Kasumi-1 (cell line): ENCODE measurements at regions not wholly inside any gene's neighbourhood (a gene's known extent, or its start where the extent isn't known, plus 50 kb on each side); places are given as distances from the start of the nearest gene placed in this dataset.
A peak's percentile ranks its signal among the peaks of the same experiment; 100 is the strongest.

Experiments used
- DNase-seq, 2 experiments: peaks; one replicate each; lab custom pipeline; 2025; lab: John Stamatoyannopoulos, UW

DNA sequence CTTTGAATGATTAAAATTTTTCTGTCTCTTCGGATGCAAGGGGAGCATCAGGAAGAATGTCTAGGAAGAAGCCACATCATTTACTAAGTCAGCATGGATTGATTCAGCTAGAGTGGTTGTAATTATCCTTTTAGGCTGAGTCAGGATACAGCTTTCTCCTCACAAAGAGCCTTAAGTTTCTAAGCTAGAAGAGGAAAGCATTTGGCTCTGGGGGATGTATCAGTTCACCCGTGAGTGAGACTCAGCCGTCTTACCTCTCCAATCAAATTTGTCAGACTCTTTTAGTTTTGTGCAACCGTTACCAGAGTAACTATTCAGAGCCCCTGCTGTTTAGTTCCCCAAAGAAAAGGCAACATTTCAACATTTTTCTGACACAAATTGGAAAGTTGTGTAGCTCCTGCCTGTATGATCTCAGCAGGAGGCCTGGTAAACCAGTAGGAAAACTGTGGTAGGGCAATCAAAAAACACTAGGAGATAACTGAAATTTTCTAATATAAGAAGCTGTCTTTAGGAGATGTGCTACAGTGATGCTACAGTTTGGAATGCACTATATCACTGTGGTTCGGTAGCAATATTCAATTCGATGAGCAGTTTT is 432.4 kb upstream of the LUZP2 start:
- DNase-seq: no peak

DNA sequence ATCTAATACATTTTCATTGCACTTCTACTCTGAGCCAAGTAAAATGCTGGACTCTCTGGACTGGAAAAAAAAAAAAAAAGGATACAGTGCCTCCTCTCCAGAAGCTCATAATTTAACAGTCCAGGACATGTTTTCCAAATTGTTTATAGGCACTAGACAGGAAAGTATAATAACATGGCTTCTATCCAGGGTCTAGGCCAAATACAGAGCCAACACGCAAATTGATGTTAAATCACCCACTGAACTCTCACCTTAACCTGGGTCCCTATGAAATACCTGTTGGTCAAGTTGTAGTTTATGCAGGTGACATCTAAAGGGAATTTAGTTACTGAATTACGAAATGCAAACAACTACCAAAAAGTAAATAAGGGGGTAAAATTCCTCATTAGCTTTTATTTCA is 428.7 kb upstream of the LUZP2 start:
- DNase-seq: no peak

DNA sequence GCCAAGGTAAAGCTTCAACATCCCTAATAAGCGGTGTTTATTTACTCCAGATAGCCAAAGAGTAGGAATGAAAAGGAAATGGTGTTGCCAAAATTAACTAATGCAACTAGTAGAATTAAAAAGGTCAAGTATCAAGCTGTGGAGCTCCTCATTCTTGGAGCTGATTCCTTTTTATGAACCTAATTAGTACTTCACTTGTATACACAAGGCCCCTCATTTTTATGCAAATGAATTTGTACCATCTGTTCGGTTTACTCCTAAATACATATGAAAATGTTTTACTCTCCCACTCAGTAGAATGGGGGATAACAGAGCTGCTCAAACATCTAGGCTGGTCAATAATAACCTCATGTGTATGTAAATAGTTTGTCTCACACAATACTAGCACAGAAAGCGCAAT is 426.4 kb upstream of the LUZP2 start:
- no peak for DNase-seq

DNA sequence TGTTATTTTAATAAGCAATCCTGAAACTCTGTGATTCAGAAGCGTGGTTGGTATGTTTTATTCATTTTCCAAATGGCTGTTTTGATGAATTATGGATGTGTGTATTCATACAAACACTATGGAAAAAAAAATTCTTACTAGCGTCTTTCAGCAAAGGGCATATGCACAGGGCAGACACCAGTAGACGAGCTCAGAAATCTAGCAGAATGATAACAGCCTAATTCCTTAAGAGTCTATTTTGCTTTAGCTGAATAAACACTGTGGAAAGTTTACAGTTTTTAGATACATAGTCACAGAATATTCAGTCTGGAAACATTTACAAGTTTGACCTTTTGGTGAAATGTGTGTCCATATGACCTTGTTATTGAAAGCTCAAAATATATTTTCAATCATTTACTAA is 418.8 kb upstream of the LUZP2 start:
- no peak for DNase-seq

DNA sequence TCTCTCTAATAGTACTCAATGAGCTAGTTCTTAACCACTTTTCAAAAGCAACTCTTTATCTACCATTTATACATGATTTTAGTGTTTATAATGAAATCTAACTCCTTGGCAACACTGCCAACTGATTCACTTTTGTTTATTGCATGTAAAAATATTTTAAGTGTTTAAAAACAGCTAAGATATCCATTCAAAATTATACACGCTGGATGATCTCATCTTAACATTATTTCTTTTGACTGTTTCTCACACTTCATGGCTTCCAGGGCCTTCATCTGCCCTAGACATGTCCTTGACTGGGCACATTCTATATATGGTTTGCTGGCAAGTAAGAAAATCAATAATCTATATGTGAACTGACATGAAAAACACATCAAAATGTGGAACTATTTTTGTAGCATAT is 414.6 kb upstream of the LUZP2 start:
- no peak for DNase-seq

DNA sequence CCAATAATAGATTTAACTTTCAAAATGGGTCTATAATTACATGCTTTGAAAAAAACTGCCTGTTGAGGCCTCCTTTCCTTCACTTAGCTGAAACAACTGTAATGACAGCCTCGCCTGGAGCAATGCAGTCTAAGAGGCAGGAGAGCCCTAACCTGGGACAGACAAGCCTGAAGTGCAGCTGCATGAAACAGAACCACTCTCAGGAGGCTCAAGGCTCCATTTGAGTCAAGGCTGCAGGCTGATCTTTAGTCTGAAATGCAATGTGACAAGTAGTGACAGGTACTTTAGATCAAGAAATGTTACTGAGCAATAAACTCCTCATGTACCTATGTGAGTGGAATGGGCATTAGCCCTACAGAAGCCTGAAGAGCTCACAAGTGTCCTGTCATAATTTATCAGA is 414.0 kb upstream of the LUZP2 start:
- DNase-seq: no peak

DNA sequence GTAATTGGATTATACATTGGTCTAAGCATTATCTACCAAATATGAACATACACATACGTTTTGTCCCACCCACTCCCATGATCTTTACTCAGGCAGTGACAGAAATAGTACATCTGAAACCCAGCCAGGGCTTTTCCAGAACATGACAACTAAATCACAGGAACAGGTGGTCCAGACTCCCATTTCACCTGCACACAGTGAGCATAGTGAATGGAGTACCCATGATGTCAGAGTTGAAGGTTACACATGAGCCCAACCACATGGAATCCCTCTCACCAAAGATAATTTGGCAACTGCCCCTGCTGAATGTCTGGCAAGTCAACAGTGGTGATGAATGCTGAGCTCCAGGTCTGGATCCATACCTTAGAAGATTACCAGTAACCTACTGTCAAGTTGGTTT is 411.9 kb upstream of the LUZP2 start:
- DNase-seq: no peak

DNA sequence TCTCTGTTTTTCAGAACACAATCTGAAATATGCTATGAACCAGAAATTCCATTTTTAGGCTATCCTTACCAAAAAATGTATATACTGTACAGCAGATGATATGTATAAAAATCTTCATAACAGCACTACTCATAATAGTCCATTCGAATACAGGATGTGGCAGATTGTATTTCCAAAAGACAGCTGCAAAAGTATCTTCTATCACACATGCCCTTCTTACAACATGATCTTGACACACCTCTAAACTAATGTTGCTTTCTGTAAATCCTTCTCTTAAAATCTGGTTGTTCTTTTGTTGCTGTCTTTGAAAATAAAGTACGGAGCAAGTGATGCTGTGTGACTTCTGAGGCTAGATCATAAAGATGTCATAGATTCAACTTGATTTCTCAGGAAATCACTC is 409.9 kb upstream of the LUZP2 start:
- no peak for DNase-seq

DNA sequence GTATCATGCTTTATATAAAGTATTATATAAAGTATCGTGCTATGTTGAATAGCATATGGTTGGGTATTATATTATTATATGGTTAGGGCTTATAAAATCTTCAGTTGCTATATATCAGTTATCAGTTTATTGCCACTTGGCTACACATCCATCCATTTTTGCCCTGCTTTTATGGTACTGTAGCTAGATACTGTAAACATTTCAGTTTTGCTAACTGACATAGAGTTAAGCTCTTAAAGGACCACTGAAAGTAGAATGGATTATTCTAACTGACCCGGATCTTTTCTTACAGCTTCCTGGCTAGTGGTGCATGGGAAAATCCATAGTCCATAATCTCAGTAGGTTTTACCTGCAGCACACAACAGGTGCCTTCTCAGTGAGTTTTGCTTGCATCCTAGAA is 405.3 kb upstream of the LUZP2 start:
- no peak for DNase-seq

DNA sequence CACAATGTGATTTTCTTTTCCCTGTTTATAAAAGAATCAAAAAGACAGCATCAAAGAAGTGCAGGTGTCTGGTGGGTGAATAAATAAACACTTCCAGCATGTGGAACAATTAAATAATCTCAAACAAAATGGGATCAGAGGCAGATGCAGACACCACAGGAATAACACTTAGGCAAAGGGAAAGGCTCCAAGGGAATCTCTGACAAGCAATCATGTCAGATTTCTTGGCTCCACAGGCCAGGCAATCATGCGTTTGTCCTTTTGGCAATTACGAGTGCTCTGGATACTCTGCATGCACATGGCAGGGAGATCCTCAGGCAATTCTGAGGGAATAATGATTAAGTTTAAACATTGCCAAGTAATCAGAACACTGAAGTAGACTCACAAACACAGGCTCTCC is 403.5 kb upstream of the LUZP2 start:
- no peak for DNase-seq

DNA sequence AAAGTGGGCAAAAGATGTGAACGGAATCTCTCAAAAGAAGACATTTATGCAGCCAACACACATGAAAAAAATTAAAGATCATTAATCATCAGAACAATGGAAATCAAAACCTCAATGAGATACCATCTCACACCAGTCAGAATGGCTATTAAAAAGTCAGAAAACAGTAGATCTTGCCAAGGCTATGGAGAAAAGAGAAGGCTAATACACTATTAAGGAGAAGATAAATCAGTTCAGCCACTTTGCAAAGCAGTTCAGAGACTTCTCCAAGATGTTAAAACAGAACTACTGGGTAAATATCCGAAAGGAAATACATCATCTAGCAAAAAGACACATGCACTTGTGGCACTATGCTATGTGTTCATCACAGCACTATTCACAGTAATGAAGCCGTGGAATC is 388.2 kb upstream of the LUZP2 start:
- DNase-seq: no peak

DNA sequence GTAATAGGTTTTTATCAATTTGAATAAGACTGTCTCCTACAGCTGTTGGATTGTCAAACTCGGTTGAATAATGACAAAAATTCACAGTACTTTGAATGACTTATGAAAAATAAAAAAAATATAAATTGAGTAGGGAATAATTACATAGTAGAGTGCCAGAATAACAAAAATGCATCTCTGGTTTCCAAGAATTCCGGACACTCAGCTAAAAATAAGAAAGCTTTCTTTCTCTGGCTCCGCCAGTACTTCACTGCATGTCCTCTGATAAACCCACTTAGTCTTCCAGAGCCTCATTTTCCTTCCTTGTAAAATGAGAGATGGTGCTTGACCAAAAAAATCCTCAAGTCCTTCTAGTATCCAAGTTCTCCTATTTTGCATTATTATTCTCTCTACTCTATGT is 374.6 kb upstream of the LUZP2 start:
- no peak for DNase-seq

DNA sequence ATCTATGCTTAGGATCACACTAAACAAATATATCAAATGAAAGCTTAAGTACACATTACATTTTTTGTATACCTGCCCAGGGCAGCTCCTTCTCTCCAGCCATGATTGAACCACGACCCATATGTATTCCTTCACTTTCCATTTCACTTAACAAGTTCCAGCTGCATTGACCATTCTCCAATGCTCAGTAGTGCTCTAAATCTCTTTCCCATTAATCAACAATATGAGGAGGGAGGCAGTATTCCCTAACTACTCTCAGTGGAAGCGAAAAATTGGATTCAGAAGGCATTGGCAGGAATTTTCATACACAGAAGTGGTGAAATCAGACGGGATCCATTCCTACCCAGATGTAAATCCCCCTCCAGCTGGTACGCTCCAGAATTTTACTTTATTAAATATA is 372.0 kb upstream of the LUZP2 start:
- no peak for DNase-seq

DNA sequence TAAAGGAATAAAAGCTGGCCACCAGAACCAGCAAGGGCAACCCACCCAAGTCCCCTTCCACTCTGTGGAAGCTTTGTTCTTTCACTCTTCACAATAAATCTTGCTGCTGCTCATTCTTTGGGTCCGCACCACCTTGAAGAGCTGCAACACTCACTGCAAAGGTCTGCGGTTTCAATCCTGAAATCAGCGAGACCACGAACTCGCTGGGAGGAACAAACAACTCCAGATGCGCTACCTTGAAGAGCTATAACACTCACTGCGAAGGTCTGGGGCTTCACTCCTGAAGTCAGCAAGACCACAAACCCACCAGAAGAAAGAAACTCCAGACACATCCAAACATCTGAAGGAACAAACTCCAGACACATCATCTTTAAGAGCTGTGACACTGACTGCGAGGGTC is 365.2 kb upstream of the LUZP2 start:
- DNase-seq: no peak

DNA sequence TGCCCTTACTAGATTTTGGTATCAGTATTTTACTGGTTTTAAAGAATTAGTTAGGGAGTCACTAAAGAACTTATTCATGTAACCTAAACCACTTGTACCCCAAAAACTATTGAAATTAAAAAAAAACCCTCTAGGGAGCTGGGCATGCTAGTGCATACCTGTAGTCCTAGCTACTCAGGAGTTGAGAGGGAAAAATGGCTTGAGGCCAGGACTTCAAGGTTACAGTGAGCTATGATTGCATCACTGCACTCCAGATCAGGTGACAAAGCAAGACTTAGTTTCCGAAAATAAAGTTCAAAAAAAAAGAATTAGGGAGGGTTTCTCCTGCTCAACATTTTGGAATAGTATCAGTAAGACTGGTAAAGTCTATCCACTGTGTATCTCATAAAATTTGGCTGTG is 364.4 kb upstream of the LUZP2 start:
- no peak for DNase-seq

DNA sequence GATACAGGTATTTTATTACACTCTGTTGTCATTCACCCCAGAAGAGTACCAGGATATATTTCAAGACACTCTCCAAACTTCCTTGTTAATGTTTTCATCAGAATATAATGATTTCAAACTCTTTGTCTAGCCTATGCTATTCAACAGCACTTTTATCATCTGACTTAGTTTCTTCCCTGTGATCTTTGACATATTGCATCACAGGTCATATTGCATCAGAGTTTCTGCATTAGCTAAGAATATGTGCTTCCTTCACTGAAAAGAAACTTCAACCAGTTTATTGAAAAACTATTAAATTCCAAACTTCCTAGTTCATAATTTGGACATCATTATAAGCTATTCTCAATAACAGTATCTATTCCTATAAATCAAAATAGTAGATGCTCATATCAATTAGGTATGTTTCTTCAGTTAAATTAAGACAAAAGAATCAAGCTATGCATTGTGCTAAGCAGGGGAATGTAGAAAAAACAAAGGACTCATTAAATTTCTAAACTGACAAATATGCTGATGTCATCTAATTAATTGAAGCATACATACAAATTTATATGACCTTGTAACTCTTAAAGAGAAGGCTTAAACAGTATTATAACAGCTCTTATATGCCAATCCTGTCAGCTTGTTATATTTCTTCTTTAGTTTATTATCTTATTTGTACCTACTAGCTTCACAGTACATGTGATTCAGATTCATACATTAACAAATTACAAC is 361.8 kb upstream of the LUZP2 start:
- no peak for DNase-seq

DNA sequence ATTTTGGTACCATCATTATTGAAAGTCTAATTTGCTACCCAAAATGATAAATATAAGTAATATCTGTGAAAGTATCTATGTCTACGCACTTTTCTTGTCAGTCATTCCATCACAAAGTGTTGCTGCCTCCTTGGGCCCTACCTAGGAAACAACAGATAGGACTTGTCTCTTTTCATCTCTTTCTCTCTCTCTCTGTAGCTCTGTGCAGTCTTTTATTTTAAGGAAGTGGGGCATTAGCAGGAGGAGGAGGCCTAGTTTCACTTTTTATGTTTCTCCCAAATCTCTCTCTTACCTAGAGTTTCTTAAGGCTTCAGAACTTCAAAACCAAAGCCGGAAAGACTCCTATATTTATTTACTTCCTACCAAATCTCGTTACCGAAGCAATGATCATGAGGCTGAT is 354.8 kb upstream of the LUZP2 start:
- DNase-seq: peak in 1 of 2 experiments; percentile 0

DNA sequence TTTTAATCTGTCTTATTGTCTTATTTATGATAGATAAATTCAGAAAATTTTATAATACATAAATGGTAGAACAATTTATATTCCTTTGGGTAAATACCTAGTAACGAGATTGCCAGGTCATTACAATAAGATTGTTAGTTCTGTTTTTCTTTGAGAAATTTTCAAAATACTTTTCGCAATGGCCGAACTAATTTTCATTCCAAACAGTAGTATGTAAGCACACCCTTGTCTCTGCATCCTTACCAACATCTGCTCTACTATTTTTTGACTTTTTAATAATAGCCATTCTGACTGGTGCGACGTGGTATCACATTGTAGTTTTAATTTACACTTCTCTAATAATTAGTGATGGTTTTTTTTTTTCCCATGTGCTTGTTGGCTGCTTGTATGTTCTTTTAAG is 351.4 kb upstream of the LUZP2 start:
- DNase-seq: no peak

DNA sequence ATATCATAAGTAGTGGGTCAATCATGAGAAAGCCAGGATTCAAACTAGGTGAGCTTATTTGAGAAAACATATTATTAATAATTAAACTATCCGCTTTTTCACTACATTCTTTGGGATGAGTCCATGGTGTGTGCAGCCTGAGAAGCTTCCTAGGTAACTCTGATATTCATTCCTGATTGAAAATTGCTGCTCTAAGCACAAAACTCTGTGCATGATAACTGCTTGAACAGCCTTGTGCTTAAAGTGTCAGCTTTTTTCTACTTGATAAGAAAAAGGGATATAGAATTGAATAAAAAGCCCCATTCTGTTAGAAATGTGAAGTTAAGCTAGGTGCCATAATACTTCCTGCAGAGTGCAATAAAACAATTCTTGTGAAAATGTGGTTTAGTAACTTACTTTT is 343.5 kb upstream of the LUZP2 start:
- DNase-seq: no peak

DNA sequence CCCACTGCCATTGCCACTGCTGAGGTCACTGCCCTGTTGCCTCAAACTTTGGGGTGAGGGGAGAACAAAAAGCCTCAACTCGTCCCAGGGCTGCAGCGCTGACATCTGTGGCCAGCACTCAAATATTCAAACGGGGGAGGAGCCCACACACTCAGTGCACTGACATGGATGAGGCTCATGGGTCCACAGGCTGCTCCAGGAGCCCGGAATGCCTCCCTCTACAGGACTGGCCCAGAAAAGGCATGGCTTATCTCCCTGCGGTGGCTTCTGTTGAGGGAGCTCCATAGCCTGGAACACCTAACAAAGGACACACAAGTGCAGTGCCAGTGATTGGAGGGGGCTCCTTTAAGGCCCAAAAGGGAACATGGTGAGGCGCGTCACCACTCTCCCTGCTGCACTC is 341.1 kb upstream of the LUZP2 start:
- DNase-seq: no peak

DNA sequence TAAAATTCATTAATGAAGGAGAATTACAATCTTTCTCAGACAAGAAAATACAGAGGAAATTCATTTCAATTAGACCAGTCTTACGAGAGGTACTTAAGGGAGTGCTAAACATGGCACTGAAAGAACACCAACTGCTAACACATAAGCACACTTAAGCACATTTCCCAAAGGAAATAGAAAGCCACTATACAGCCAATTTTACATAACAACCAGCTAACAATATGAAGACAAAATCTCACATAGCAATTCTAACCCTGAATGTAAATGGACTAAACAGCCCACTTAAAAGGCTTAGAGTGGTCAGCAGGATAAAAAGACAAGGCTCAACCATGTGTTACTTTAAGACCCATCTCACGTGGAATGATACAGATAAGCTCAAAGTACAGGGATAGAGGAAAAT is 339.5 kb upstream of the LUZP2 start:
- DNase-seq: no peak

DNA sequence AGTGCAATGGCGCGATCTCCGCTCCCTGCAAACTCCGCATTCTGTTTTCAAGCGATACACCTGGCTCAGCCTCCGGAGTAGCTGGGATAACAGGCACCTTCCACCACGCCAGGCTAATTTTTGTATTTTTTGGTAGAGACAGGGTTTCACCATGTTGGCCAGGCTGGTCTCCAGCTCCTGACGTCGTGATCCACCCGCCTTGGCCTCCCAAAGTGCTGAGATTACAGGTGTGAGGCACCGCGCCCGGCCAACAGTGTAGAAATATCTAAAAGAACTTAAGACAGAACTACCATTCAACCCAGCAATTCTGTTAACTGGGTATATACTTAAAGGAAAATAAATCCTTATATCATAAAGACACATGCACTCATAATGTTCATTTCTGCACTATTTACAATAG is 335.3 kb upstream of the LUZP2 start:
- no peak for DNase-seq

DNA sequence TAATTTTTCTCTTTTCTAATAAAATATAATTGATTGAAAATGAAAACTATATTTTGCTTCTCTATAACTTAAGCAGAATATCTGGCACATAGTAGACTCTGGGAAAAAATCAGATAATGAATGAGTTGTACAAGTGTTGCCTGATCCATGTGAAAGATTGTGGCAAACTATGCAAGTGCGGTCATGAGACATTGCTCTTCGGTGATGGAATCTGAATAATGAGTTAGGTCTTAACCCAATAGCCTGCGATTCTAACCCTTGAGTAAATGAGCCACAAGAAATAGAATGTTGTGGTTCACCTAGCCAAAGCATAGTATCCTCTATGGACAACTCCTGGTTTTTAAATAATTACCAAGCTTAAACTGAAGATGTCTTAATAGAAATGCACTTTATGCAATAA is 333.7 kb upstream of the LUZP2 start:
- DNase-seq: no peak

DNA sequence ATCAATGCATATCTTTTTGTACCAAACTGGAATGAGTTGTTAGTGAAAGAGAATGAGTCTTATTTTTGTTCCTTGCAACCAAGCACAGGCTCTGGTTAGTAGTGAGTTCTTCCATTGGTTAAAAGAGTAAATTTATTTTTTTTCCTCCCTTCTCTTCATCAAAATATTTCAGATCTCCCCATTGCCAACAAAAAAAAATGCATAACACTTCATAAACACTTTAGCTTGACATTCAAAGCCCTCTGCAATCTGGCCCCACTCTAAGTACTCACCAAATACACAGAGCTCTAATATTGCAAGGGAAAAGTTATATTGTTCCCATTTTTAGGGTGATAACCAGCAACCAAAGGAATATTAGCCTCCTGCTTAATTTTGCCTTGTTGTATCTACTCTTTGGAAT is 333.0 kb upstream of the LUZP2 start:
- DNase-seq: no peak
